ENCODE measurements at regions not wholly inside any gene's neighbourhood (a gene's known extent, or its start where the extent isn't known, plus 50 kb on each side); places are given as distances from the start of the nearest gene placed in this dataset.
"Not testable (repeated sequence)": the region's sequence is repeated elsewhere in the genome, so short reads cannot be mapped to it uniquely, and the experiment has no call there.

- no peaks in the 10 kb centered on the region for H3K36me3 ChIP-seq (ENCODE audit: control insufficient read depth, insufficient read depth, low read length)
- H3K4me1 ChIP-seq (ENCODE audit: control insufficient read depth, insufficient read depth, low read length, poor library complexity, severe bottlenecking): no peaks in the 10 kb centered on the region
- H3K9me3 ChIP-seq (ENCODE audit: control insufficient read depth, low read length): no peaks in the 10 kb centered on the region
- WGBS, 2 experiments (ENCODE audit: insufficient coverage in 2 of 2): 90 to 92% methylated on average over 11 to 21 of the region's 25 CpGs
- H3K4me3 ChIP-seq (ENCODE audit: extremely low read depth, insufficient read depth, low read length, poor library complexity, severe bottlenecking): no peak overlapping the region
- H3K27ac ChIP-seq (ENCODE audit: low read depth, low read length, severe bottlenecking): no peak overlapping the region
Measured at GRCh38 chr13:112175162-112176075, 108.5 kb downstream of the SOX1 start.

GRCh38 chr13:112176141-112177119 is 109.5 kb downstream of the SOX1 start:
- H3K36me3 ChIP-seq (ENCODE audit: control insufficient read depth, insufficient read depth, low read length); H3K4me3 ChIP-seq (ENCODE audit: extremely low read depth, insufficient read depth, low read length, poor library complexity, severe bottlenecking); H3K9me3 ChIP-seq (ENCODE audit: control insufficient read depth, low read length); H3K27ac ChIP-seq (ENCODE audit: low read depth, low read length, severe bottlenecking); H3K4me1 ChIP-seq (ENCODE audit: control insufficient read depth, insufficient read depth, low read length, poor library complexity, severe bottlenecking): not testable (repeated sequence)
- WGBS, 2 experiments (ENCODE audit: insufficient coverage in 2 of 2): 91 to 92% methylated on average over 27 to 33 of the region's 34 CpGs

- Histone ChIP-seq H3K4me3 (ENCODE audit: extremely low read depth, insufficient read depth, low read length, poor library complexity, severe bottlenecking) (no peak overlapping the region), H3K4me1 (ENCODE audit: control insufficient read depth, insufficient read depth, low read length, poor library complexity, severe bottlenecking) (no peaks in the 10 kb centered on the region), H3K36me3 (ENCODE audit: control insufficient read depth, insufficient read depth, low read length) (no peaks in the 10 kb centered on the region), H3K9me3 (ENCODE audit: control insufficient read depth, low read length) (no peaks in the 10 kb centered on the region), H3K27ac (ENCODE audit: low read depth, low read length, severe bottlenecking) (no peak overlapping the region)
- 95 to 100% methylated on average over 6 of the region's 12 CpGs for WGBS, 2 experiments (ENCODE audit: insufficient coverage in 2 of 2)
Measured at GRCh38 chr13:112177450-112178288, 110.7 kb downstream of the SOX1 start.

GRCh38 chr13:112178769-112179168 is 111.8 kb downstream of the SOX1 start:
- H3K4me3 ChIP-seq (ENCODE audit: extremely low read depth, insufficient read depth, low read length, poor library complexity, severe bottlenecking): no peak overlapping the region
- H3K9me3 ChIP-seq (ENCODE audit: control insufficient read depth, low read length): no peaks in the 10 kb centered on the region
- H3K36me3 ChIP-seq (ENCODE audit: control insufficient read depth, insufficient read depth, low read length): no peaks in the 10 kb centered on the region
- WGBS, 2 experiments (ENCODE audit: insufficient coverage in 2 of 2): 86 to 94% methylated on average over 5 of the region's 5 CpGs
- H3K27ac ChIP-seq (ENCODE audit: low read depth, low read length, severe bottlenecking): no peak overlapping the region
- no peaks in the 10 kb centered on the region for H3K4me1 ChIP-seq (ENCODE audit: control insufficient read depth, insufficient read depth, low read length, poor library complexity, severe bottlenecking)

GRCh38 chr13:112179421-112179820 is 112.5 kb downstream of the SOX1 start:
- Histone ChIP-seq H3K27ac (ENCODE audit: low read depth, low read length, severe bottlenecking) (no peak overlapping the region), H3K9me3 (ENCODE audit: control insufficient read depth, low read length) (no peaks in the 10 kb centered on the region), H3K4me1 (ENCODE audit: control insufficient read depth, insufficient read depth, low read length, poor library complexity, severe bottlenecking) (no peaks in the 10 kb centered on the region), H3K4me3 (ENCODE audit: extremely low read depth, insufficient read depth, low read length, poor library complexity, severe bottlenecking) (no peak overlapping the region), H3K36me3 (ENCODE audit: control insufficient read depth, insufficient read depth, low read length) (no peaks in the 10 kb centered on the region)
- 91 to 92% methylated on average over 4 to 7 of the region's 9 CpGs for WGBS, 2 experiments (ENCODE audit: insufficient coverage in 2 of 2)

- Histone ChIP-seq H3K27ac (ENCODE audit: low read depth, low read length, severe bottlenecking) (no peak overlapping the region), H3K9me3 (ENCODE audit: control insufficient read depth, low read length) (no peaks in the 10 kb centered on the region), H3K4me3 (ENCODE audit: extremely low read depth, insufficient read depth, low read length, poor library complexity, severe bottlenecking) (no peak overlapping the region), H3K36me3 (ENCODE audit: control insufficient read depth, insufficient read depth, low read length) (no peaks in the 10 kb centered on the region), H3K4me1 (ENCODE audit: control insufficient read depth, insufficient read depth, low read length, poor library complexity, severe bottlenecking) (no peaks in the 10 kb centered on the region)
- WGBS, 2 experiments (ENCODE audit: insufficient coverage in 2 of 2): 89 to 95% methylated on average over 12 of the region's 12 CpGs
Measured at GRCh38 chr13:112179995-112180394, 113.0 kb downstream of the SOX1 start.

GRCh38 chr13:112181336-112182067 is 114.6 kb downstream of the SOX1 start:
- H3K27ac ChIP-seq (ENCODE audit: low read depth, low read length, severe bottlenecking): no peak overlapping the region
- no peaks in the 10 kb centered on the region for H3K9me3 ChIP-seq (ENCODE audit: control insufficient read depth, low read length)
- no peaks in the 10 kb centered on the region for H3K4me1 ChIP-seq (ENCODE audit: control insufficient read depth, insufficient read depth, low read length, poor library complexity, severe bottlenecking)
- WGBS, 2 experiments (ENCODE audit: insufficient coverage in 2 of 2): 93% methylated on average over 8 to 11 of the region's 13 CpGs
- no peaks in the 10 kb centered on the region for H3K36me3 ChIP-seq (ENCODE audit: control insufficient read depth, insufficient read depth, low read length)
- H3K4me3 ChIP-seq (ENCODE audit: extremely low read depth, insufficient read depth, low read length, poor library complexity, severe bottlenecking): no peak overlapping the region

- 78 to 88% methylated on average over 5 to 7 of the region's 11 CpGs for WGBS, 2 experiments (ENCODE audit: insufficient coverage in 2 of 2)
- Histone ChIP-seq H3K36me3 (ENCODE audit: control insufficient read depth, insufficient read depth, low read length) (no peaks in the 10 kb centered on the region), H3K27ac (ENCODE audit: low read depth, low read length, severe bottlenecking) (no peak overlapping the region), H3K9me3 (ENCODE audit: control insufficient read depth, low read length) (no peaks in the 10 kb centered on the region), H3K4me1 (ENCODE audit: control insufficient read depth, insufficient read depth, low read length, poor library complexity, severe bottlenecking) (no peaks in the 10 kb centered on the region), H3K4me3 (ENCODE audit: extremely low read depth, insufficient read depth, low read length, poor library complexity, severe bottlenecking) (no peak overlapping the region)
Measured at GRCh38 chr13:112182251-112182650, 115.3 kb downstream of the SOX1 start.

- Histone ChIP-seq H3K9me3 (ENCODE audit: control insufficient read depth, low read length) (no peaks in the 10 kb centered on the region), H3K4me3 (ENCODE audit: extremely low read depth, insufficient read depth, low read length, poor library complexity, severe bottlenecking) (no peak overlapping the region), H3K27ac (ENCODE audit: low read depth, low read length, severe bottlenecking) (no peak overlapping the region), H3K4me1 (ENCODE audit: control insufficient read depth, insufficient read depth, low read length, poor library complexity, severe bottlenecking) (no peaks in the 10 kb centered on the region), H3K36me3 (ENCODE audit: control insufficient read depth, insufficient read depth, low read length) (no peaks in the 10 kb centered on the region)
- WGBS, 2 experiments (ENCODE audit: insufficient coverage in 2 of 2): 88 to 91% methylated on average over 20 to 24 of the region's 24 CpGs
Measured at GRCh38 chr13:112182846-112183531, 116.0 kb downstream of the SOX1 start.

Measured in mesodermal cell (in vitro differentiated cells).